ENCODE measurements at regions not wholly inside any gene's neighbourhood (a gene's known extent, or its start where the extent isn't known, plus 50 kb on each side); places are given as distances from the start of the nearest gene placed in this dataset.

DNA sequence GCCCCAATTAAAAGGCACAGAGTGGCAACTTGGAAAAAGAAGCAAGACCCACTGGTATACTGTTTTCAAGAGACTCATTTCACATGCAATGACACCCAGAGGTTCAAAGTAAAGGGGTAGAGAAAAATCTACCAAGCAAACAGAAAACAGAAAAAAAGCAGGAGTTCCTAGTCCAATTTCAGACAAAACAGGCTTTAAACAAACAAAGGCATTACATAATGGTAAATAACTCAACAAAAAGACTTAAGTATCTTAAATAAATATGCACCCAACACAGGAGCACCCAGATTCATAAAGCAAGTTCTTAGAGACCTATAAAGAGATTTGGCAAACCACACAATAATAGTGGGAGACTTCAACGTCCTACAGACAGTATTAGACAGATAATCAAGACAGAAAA, 215.8 kb downstream of the SLCO4C1 start:
- no peak for TF ChIP-seq POLR2A (IDR thresholded peaks at IDR 0.05)
- TF ChIP-seq, protein P1, sequence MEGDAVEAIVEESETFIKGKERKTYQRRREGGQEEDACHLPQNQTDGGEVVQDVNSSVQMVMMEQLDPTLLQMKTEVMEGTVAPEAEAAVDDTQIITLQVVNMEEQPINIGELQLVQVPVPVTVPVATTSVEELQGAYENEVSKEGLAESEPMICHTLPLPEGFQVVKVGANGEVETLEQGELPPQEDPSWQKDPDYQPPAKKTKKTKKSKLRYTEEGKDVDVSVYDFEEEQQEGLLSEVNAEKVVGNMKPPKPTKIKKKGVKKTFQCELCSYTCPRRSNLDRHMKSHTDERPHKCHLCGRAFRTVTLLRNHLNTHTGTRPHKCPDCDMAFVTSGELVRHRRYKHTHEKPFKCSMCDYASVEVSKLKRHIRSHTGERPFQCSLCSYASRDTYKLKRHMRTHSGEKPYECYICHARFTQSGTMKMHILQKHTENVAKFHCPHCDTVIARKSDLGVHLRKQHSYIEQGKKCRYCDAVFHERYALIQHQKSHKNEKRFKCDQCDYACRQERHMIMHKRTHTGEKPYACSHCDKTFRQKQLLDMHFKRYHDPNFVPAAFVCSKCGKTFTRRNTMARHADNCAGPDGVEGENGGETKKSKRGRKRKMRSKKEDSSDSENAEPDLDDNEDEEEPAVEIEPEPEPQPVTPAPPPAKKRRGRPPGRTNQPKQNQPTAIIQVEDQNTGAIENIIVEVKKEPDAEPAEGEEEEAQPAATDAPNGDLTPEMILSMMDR (IDR thresholded peaks at IDR 0.05): no peak

Data from uterus (tissue), 2 donors.